Spleen (tissue), 7 donors: ENCODE measurements at regions not wholly inside any gene's neighbourhood (a gene's known extent, or its start where the extent isn't known, plus 50 kb on each side); places are given as distances from the start of the nearest gene placed in this dataset.

Source experiments
- CTCF ChIP-seq, 11 experiments: fragments of 200-600 bp in 7 of 11; fragments of 450-650 bp in 4 of 11; sonication (generic) in 4 of 11; IDR thresholded peaks in 8 of 11; conservative IDR thresholded peaks in 3 of 11; 1 replicate in 7 of 11; 2 replicates in 4 of 11; pipeline versions ENCODE4 v1.4.0 to v1.8.0; 2016 to 2021; ENCODE audit warnings: antibody characterized with exemption in 11 of 11, inconsistent platforms in 4 of 11, mild to moderate bottlenecking in 1 of 11
- POLR2A ChIP-seq, 3 donors: fragments of 450-650 bp; IDR thresholded peaks; one replicate each; pipeline ENCODE4 v1.5.1; 2017; ENCODE audit warnings: antibody characterized with exemption in 3 of 3, mild to moderate bottlenecking in 1 of 3
- POLR2AphosphoS5 ChIP-seq, 3 donors: sonication (generic); formaldehyde crosslinking; IDR thresholded peaks; one replicate each; pipeline ENCODE4 v1.5.1; 2017; ENCODE audit warnings: antibody characterized with exemption in 3 of 3
- donor health status: DM: no; HTN: no; CAD: no; lungs with moderate emphysema.
- donor health status: DM: no; HTN: no; CAD: no.
- donor health status: DM: no; HTN: no; CAD: no.

GRCh38 chr21:27132266-27132665 is 165.4 kb upstream of the ADAMTS5 start:
- TF ChIP-seq CTCF (IDR thresholded peaks at IDR 0.05 in 8 of 11, conservative IDR thresholded peaks at IDR 0.05 in 3 of 11) (no peak), POLR2A (IDR thresholded peaks at IDR 0.05) (no peak), POLR2AphosphoS5 (IDR thresholded peaks at IDR 0.05) (no peak)
